Fibroblast of peridontal ligament (primary cell): ENCODE measurements at regions not wholly inside any gene's neighbourhood (a gene's known extent, or its start where the extent isn't known, plus 50 kb on each side); places are given as distances from the start of the nearest gene placed in this dataset.

Source experiments
- DNase-seq: peaks from one replicate; pipeline ENCODE4 v3.0.0-alpha.2; 2010; ENCODE audit errors: extremely low read depth

DNA sequence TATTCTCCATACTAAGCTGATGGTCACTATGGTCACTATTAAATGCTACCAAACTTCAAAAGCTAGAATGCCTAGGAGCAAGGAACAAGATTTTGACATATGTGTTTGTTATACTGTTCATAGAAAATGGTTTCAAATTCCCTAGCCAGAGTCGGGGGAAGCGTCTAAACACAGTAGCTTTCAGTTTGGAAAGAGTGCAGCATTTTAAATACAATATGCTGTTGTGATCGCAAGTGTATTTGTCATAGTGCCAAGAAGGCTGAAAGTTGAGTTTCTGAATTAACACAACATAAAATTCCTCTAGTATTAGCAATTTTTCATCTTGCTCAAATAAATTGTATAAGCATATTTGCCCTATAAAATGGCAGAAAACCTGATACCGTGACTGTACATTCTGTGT, 280.4 kb downstream of the ZNF608 start:
- DNase-seq: no peak

DNA sequence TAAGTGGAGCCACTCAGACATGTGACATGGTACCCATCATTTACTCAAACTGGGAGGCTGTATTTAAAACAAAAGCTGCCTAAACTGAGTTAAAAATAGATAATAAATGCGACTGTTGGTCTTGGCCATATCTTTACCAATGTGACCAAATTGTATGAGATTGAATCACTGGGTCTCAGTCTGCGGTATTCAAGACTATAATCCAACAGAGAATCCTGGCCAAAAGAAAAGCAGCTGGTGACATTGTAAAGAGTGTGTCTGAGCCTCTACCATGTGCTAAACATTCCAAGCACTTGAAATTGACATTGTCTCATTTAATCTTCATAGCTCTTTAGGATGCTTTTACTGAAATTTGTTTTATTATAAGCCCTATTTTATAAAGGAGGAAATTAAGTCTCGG, 282.6 kb downstream of the ZNF608 start:
- DNase-seq: no peak

DNA sequence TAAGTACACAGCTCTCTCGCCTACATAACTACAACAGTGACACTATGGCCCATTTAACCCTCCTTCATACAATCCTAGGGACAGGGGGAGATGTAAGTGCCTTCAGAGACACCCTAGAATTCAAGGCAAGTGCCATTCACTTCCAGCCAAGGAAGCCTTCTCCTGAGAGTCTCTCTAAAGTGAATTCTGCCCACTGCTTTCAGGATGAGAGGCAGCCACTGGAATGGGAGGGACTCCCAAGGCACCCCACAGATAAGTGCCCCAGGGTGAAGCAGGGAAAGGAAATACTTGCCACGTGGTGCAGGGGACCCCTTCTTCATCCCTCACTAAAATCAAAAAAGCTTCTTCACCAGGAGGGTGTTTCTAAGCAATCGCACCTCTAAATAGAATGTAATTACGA, 283.7 kb downstream of the ZNF608 start:
- no peak for DNase-seq

DNA sequence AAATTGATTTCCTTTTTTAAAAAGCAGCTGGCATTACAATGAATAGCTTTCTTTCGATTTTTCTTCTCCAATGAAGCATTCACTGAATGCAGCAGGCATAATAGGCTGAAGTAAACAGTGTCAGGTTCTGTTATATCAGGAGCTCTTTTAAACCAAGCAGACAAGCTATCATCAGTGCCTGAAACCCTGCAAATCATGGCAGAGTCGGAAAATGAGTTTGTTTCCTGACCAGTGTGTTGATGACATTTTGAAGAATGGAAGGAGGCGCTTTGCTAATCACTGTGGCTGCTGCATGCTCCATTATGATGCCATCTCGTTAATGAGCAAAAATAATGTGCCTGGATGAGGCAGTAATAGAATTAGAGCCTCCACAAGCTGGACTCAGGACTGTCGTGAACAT, 284.5 kb downstream of the ZNF608 start:
- DNase-seq: no peak

DNA sequence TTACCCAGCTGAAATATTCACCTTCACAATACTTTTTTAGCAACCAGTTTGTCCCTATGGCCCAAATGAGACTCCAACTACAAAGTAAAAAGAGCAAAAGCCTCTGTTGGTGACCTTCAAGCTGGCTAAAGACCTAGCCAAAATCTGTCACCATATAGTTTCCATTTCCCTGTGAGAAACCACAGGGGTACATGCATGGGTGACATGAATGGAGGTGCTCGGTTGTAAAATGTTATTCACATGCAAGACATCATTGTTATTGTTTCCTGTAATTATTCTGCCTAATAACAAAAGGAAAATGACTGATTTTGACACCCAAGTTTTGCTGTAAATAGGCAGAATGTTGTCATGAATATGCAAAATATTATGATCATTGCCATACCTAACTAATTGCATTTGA, 285.3 kb downstream of the ZNF608 start:
- DNase-seq: no peak

DNA sequence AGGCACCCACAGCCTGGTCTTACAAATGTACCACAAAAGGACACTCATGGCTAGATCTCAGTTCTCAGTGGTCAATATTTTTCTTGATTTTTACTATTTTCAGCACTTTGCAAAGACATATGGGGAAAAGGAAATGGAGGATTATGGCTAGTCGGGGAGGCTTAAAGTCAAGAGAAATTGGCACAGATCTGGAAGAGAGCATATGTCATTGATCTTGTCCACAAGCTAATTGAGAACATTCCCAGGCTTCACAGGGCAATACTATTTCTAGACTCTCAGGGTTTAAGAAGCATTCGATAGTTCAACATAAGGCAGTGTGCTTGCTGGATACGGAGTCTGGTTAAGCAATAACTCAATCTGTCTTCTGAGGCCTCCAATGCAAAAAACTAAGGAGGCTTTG, 285.8 kb downstream of the ZNF608 start:
- DNase-seq: peak; percentile 61

DNA sequence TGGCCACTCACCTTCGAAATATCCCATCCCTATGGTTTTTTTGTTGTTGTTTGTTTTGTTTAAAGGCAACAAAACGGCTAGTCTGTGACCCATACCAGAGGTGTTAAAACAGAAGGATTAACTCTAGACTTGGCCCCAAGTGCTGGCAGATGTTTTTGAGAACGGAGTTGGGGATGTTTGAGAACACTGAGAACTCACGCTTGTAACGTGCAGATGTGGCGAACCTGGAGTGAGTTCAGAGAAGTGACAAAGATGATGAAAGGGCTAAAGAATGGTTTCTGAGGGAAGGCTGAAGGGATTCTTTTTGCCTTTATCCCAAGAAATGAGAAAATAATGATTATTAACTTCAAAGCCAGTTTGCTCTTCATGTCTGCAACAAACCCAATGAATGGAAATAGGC, 286.5 kb downstream of the ZNF608 start:
- DNase-seq: no peak

DNA sequence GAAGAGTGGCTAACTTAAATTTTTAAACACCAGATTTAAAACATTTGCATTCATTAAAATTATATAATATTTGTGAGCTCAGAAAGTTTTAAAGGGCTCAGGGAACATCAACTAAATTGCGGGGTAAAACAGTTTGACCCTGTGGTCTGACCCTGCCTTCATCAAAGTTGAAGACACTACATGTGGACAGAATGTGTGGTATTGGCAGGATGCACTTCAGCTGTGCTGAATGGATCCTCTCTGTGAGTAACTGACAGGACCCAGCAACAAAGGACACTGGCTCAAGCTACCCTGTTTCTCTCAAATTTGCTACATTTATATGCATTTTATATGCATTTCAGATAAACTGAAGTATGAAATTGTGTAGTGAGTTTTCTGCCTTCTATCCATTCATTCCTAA, 288.5 kb downstream of the ZNF608 start:
- DNase-seq: no peak

DNA sequence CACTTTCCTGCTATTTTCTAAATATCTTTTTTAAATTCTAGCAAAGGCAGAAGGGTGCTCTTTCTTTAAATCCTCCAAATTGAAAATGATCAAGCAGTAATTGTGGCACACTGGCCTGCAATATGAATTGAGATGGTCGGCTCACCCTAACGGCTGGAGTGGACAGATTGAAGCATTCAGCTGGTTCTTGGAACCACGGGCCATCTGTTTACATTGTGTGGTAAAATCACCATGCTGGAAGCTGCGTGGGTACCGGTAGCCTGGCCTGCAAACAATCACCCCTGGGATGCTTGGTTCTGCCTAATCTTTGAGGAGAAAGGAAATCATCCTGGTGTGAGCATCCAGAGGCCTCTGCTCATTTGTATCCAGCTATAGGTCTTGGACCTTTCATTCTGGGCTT, 289.3 kb downstream of the ZNF608 start:
- DNase-seq: no peak

DNA sequence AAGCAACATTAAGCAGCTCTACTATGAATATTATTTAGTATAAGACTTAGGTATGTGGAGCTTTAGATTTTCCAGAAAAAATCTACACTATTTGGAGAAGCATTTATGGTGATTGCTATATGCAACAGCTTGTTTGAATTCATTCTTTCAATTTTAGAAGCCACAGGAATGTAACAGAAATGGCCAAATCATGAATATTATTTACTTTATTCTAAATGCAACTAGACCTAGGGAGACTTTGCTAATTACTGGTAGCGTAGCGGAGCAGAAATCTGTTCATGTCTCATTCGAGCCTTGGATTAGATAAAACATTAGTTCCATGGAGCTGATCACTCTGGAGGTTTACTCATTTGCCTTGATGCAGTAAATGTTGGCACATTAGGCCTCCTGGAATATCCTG, 290.2 kb downstream of the ZNF608 start:
- DNase-seq: peak; percentile 74

DNA sequence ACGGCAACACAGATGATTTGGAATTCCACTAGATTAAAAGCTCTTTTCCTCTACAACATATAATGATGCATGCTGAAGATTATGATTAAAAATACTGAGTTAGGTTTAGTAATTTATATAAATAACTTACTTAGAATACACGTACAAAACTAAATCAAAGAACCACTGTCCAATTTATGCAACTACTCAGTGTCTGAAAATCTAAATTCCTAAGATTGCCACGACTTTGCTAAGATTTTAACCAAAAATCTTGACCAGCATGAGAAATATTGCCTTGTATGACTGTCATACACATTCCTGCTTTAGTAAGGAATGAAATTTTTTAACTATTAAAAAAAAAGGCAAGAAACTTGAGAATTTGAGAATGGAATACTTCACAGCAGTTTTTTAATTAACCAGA, 292.4 kb downstream of the ZNF608 start:
- DNase-seq: peak; percentile 38

DNA sequence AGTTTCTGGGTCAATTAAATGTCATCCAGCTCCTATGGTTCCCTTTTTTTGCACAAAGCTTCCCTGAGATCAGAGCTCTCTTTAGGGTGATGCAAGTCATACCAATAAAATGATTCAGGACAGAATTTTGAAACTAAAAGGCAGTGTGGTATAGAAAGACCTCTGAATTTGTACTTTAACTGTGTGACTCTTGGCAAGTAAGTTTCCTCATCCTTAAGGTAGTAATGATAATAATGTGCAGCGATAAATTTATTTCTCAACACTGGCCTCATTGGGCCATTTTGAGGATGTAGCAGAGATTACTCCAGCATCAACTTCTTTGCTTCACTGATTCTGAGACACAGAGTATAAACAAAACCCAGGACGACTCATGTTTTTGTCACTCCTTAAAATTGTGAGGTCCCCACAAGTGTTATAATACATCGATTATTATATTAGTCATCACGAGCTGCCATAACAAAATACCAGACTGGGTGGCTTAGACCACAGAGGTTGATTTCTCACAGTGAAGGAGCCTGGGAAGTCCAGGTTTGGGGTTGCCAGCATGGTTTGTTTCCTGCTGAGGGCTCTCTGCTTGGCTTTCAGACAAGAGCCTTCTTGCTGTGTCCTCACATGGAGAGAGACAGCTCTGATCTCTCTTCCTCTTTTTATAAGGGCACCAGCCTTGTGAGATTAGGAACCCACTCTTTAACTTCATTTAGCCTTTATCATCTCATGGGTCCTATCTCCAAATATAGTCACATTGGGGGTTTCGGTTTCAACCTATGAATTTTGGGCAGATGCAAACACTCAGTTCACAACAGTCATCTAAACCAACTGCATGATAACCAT, 293.0 kb downstream of the ZNF608 start:
- DNase-seq: peak; percentile 72

DNA sequence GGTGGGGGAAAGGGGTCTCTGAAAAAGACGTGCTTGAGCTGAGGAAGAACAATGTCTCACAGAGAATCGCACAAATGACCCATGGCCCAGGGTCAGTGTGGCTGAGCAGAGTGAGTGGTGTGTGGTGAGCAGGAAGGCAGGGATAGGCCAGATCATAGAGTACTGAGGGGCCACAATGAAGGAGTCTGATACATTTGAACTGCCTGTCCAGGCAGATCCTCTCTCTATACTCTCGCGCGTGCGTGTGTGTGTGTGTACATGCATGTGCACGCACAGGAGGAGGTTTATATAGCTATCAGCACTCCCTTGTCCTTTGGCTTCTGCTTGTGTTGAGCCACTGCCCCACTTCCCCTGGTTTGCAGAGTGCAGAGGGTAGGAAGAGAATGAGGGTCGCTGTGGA, 294.0 kb downstream of the ZNF608 start:
- DNase-seq: no peak

DNA sequence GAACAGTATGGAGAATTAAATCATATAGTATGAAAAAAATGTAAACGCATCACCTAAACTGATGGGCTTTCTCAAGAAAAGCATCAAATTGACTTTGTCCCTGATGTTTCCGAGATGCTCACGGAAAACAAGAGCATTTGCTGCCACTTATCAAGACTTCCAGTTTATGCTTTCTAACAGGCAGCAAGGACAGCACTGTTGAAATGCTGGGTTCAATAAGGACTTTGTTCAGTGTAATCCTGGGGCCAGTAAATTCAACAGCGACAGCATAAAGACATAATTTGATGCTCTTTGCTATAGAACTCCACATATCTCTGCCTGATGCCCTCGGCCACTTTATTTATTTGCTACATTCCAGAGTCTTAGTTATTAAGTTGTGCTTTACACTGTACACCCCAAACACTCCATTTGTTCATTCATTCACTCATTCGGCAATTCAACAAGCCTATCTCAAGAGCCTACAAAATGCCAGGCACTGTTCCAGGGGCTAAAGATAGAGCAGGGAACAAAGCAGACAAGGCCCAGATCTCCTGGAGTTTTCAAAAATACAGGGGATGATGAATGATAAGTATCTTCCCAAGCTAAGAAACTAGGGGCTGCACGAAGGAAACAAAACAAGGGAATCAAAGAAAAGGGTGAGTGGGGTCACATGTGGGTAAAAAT, 294.6 kb downstream of the ZNF608 start:
- no peak for DNase-seq

DNA sequence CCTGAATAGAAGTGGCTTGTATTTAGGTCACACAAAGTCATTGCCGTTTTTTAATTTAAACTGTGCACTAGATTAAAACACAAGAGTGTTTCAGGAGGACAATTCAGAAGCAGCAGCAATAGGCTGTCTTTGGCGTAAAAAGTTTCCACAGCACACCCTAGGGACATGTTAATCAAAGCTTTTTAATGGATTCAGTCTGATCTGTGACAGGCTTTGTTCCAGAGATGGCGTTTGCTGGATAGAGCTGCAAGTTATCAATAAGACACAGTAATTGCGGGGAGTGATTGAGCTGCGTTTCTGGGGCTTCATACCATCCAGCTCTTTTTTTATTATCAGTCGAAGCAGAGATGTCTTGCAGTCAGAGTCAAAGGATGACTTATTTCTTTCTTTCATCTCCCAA, 300.3 kb downstream of the ZNF608 start:
- DNase-seq: no peak

DNA sequence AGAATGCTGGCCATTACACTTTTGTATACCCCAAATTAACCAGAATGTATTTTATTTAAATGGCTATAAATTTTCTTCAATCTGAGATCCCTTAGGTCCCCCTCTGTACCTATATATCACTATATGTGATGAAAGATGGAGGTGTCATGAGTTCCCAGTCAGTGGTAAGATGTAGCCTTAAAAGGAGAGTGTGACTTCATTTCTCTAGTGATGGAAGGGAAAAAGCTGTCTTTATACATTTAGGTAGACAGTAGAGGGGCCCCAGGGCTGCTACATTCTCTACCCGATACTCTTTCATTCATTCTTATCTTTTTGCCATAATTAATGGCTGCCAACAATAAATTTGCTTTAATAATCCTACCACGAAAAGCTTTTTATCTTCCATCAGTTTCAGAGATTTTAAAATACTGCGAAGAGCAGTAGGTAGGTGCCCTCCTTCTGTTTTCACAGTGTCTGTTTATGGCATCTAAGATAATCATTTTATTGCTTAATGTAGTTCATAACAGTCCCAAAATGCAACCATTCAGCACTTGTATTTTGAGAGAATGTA, 301.3 kb downstream of the ZNF608 start:
- no peak for DNase-seq

DNA sequence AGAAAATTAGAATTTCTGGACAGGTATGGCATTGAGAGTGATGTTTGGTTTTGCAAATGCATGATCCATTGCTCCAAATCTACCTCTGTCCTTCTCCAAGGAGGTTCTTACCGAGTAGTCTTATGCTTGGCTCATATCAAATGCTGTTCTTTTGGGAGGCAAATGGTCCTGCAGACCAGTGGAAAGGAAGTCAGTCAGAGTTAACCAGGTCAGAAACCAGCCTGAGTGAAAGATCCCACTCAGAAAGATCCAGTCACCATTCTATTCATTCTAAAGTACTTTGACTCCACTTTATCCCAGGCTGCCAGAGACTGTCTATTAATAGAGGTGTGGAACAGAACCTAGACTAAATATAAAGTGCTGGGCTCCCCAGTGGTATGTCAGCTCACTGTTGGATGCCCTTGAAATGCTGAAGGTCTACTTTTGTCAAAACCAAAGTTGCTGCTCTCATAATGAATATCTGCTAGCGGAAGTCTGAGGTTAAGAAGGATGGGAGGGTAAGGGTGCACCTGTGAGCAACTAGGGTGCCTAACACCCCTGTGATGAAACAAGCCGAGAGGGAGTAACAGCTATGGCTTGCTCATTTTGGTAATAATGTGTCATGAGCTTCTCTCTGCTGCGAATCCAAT, 302.2 kb downstream of the ZNF608 start:
- DNase-seq: no peak

DNA sequence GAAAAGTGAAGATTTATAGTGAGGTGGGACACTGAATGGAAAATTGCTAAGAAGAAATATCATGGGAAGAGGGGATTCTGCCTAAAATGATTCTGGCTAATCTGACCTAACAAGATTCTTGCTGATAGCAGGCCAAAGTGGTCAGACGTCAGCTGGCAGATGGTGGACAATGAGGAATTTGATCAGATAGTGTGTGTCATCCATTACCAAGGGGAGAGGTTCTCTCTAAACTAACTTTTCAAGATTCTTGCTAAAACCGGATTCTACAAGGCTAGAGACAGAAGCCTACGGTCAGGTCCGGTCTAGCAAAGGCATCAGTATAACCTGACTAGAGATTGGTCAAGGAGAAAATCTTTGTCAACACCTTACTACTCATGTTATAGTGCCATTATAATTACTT, 306.0 kb downstream of the ZNF608 start:
- no peak for DNase-seq

DNA sequence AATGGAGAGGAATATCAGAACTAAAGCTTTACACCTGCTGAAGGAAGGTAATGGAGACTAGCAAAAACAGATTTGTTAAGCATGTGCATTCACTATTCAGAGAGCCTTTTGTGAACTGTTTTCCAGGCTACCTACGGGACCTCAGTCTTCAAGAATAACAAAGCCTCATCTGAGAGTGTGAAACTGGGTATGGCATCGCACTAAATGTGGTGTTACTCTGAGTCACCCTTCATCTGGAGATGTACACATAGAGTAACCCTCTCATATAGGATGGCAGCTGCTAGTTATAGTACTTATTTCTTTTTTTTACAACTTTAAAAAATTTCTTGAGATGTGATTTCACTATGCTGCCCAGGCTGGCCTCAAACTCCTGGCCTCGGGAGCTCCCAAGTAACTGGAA, 306.8 kb downstream of the ZNF608 start:
- DNase-seq: no peak

DNA sequence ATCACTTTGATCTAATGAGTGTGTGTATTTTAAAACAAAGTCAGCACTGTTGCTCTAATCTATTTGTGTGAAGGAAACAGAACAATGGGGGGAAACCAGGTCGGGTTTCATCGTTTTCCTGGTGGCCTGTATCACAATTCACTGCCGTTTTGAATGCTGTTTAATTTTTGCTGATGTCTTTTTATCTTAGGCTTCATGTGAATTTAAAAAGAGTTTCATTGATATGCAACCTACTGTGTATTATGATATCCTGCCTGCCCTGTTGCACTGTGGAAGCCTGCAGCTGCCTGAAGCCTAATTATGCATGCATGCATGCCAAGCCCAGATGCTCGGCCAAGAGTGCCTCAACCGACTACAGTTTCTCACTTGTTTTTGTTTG, 307.5 kb downstream of the ZNF608 start:
- peak; percentile 27 for DNase-seq

DNA sequence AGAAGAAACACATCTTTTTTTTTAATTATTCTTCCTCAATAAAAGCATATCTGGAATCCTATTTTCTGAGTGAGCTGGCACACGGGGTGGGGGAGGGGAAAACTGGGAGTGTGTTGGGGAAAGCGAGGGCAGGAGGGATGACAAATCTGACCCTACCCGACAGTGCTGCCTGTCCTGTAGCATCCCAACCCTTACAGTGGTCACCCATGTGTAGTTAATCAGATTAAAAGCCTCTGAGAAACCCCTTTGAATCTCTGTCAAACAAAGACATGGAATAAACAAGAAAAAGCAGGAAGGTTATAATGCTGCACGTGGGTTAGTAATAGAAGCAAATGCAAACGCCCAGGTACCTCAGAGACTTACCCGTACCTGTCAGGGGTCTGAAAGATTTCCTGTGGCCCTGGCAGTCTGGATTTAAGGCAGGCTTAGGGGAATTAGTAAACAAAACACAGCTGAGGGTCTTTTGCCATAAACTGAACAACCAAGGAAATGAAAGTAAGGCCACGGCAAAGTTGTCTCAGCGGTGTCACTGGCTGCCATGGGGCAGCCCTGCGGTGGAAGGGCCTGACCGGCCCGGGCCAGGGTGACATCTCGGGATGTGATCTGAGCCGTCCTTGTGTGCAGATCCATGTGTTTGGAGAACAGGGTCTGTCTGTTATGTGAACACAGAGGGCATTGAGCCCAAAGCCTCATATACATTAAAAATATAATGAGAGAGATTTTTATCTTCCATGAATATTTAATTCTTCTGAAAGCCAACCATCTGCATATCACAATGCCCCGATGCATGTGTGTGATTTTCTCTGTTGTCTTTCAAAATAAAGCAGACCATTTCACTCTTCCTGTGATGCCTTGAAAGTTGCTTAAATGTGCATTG, 308.2 kb downstream of the ZNF608 start:
- DNase-seq: no peak

DNA sequence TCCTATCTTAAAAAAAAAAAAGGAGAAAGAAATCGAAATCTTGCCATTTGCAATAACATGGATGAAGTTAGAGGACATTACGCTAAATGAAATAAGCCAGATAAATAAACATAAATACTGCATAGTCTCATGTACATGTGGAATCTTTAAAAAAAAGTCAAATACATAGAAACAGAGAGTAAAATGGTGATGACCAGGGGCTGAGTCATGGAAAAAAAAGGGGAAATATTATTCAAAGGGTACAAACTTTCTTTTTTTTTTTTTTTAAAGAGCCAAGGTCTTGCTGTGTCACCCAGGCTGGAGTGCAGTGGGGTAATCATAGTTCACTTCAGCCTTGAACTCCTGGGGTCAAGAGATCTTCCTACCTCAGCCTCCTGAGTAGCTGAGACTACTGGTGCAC, 310.1 kb downstream of the ZNF608 start:
- peak; percentile 40 for DNase-seq
